GM10266 (cell line): ENCODE measurements at regions not wholly inside any gene's neighbourhood (a gene's known extent, or its start where the extent isn't known, plus 50 kb on each side); places are given as distances from the start of the nearest gene placed in this dataset.

ENCODE experiments used
- DNase-seq: peaks from one replicate; pipeline ENCODE4 v3.0.0; 2012; ENCODE audit errors: extremely low spot score
- TF ChIP-seq, protein P1 (sequence below): IDR thresholded peaks from 2 replicates; pipeline ENCODE4 v1.5.1; 2012; ENCODE audit warnings: mild to moderate bottlenecking, low read depth; ENCODE audit not compliant: control insufficient read depth, insufficient read depth; ENCODE audit errors: missing control alignments

DNA sequence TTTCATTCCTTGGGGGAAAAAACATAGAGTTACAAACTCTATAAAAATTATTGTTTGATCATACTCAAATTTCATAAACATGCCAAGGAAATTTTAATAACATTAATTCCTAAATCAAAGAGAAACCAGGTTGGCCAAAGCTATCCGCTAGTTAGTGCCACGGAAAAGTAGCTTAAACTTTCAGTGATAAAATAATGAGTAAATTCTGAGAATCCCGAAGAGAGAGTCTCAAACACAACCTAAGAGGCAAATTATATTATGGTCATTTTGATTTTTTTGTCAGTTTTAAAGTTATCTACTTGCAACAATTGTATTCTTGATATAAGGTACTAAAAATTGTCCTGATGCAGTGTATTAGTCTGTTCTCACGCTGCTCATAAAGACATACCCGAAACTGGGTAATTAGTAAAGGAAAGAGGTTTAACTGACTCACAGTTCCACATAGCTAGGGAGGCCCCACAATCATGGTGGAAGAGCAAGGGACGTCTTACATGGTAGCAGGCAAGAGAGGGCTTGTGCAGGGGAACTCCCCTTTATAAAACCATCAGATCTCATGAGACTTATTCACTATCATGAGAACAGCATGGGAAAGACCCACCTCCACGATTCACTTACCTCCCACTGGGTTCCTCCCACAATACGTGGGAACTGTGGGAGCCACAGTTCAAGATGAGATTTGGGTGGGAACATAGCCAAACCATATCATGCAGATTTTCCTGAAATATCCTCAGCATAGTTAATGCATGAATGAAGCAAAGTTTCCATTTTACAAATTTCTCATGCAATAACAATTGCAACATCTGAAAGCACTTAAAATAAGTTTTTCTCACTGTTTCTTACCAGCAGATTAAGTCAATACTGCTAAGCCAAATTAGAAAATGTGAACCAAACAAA is 205.9 kb upstream of the STK17B start:
- DNase-seq = peak; percentile 20
- TF ChIP-seq, protein P1, sequence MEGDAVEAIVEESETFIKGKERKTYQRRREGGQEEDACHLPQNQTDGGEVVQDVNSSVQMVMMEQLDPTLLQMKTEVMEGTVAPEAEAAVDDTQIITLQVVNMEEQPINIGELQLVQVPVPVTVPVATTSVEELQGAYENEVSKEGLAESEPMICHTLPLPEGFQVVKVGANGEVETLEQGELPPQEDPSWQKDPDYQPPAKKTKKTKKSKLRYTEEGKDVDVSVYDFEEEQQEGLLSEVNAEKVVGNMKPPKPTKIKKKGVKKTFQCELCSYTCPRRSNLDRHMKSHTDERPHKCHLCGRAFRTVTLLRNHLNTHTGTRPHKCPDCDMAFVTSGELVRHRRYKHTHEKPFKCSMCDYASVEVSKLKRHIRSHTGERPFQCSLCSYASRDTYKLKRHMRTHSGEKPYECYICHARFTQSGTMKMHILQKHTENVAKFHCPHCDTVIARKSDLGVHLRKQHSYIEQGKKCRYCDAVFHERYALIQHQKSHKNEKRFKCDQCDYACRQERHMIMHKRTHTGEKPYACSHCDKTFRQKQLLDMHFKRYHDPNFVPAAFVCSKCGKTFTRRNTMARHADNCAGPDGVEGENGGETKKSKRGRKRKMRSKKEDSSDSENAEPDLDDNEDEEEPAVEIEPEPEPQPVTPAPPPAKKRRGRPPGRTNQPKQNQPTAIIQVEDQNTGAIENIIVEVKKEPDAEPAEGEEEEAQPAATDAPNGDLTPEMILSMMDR = no peak

DNA sequence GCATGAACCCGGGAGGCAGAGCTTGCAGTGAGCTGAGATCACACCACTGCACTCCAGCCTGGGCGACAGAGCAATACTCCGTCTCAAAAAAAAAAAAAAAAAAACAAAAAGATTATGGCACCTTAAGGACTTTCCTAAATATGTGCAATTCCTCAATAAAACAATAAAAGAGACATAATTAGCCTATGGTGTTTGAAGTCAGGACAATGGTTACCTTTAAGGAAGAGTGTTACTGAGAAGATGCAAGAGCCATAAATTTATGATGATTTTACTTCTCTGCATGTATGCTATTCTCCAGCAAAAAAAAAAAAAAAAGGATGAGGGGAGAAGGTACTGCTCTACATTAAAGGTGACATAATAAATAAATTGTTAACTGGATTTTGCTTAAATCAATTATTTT is 208.2 kb upstream of the STK17B start:
- no peak for DNase-seq
- TF ChIP-seq, protein P1 = no peak

DNA sequence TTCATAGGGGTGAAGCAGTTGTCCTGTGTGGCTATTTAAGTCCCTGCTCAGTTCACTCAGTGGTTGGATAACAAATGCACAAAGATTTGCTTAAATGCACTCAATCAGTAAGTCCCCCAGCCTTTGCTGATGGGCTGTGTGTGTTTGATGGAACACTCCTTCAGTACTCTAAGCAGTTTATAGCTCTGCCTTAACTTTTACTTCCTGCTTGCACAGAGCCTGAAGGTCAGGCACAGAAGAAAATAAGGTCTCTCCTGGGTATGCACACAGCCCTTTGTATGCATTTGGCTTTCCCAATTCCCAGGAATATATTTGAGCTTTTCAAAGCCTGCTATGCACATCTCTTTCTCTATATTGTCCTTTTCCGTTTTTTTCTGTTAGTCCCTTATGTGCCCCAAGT is 208.7 kb upstream of the STK17B start:
- no peak for DNase-seq
- TF ChIP-seq, protein P1 = no peak

DNA sequence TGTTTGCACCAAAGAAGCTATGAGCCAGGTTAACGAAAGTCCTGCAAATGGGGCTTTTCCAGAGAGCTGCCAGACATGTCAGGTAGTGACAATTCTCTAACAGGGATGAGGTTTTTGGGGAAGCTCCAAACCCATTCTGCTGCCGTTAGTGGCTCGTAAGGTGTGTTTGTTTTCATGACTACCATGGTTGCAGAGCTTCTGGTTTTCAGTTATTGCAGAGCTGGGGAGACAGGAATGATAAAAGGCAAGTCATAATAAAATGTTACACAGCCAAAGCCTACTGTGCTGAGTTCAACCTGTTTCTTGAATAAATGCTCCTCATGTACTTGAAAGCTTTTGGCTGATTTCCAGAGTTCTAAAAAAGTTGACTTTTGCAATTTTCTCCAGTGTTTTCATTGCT is 209.2 kb upstream of the STK17B start:
- TF ChIP-seq, protein P1 = no peak
- DNase-seq = no peak

DNA sequence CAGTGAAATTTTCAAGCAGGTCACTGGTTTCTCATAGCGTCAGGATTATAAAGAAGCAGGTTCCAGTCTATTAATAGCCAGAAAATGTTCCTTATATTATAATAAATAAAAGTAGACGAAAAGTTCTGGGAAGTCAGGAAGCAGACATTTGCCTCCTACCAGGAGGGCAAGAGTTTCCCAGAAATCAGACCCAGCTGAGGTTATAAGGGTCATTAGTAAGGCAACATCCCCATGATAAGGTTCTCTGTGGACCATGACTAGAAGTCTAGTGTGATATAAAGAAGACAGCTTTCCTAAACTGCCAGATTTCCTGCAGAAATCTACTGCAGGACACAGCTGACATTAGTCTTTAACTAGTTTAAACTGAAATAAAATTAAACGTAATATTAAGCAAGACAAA is 210.1 kb upstream of the STK17B start:
- no peak for DNase-seq
- TF ChIP-seq, protein P1 = no peak

DNA sequence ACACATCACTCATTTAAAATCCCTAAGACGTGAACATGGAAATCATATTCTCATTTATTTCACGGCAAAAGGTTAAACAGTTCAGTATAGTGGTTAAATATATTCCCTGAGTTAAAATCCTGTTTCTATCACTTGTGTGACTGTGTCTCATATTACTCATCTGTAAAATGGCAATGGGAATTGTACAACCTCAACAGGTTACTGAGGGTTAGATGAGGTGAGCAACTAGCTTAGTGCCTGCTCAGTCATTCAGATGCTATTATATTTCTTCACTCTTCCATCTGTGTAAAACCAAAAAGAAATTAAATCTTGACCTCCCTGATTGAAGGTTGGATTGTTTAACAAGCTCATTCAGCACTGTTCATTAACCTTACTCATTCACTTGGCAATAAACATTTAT is 212.4 kb upstream of the STK17B start:
- TF ChIP-seq, protein P1 = no peak
- no peak for DNase-seq

DNA sequence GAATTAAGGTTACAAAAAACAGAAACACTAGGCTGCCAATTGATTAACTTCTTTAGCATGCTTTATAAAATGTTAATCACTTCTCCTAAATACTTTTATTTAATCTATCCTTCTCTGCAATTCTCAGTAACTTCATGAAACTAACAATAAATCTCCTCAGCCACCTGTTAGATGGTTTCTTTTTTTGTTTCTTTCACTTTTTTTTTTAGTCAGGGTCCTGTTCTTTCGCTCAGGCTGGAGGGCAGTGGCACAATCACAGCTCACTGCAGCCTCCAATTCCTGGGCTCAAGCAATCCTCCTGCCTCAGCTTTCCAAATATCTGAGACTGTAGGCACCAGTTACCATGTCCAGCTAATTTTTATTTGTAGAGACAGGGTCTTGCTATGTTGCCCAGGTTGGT is 213.4 kb upstream of the STK17B start:
- no peak for DNase-seq

More for the DNA sequence above, 213.4 kb upstream of the STK17B start:
- TF ChIP-seq, protein P1 = no peak
